HepG2 (cell line): ENCODE measurements at regions not wholly inside any gene's neighbourhood (a gene's known extent, or its start where the extent isn't known, plus 50 kb on each side); places are given as distances from the start of the nearest gene placed in this dataset.

Source experiments
- AKAP8 ChIP-seq: sonication (generic); formaldehyde crosslinking; IDR thresholded peaks from 2 replicates; pipeline ENCODE4 v1.5.1; 2020; ENCODE audit warnings: mild to moderate bottlenecking, missing genetic modification reagents
- LRRFIP1 ChIP-seq: sonication (generic); formaldehyde crosslinking; conservative IDR thresholded peaks from 2 replicates; pipeline ENCODE4 v1.4.0; 2020; ENCODE audit warnings: missing genetic modification reagents
- NFIB ChIP-seq: sonication (generic); formaldehyde crosslinking; IDR thresholded peaks from 2 replicates; pipeline ENCODE4 v1.9.0; 2021; ENCODE audit warnings: missing genetic modification reagents, mild to moderate bottlenecking, borderline replicate concordance
- SRSF4 ChIP-seq: fragments of 200-400 bp; formaldehyde crosslinking; IDR thresholded peaks from one replicate; pipeline ENCODE4 v1.6.1; 2018; ENCODE audit warnings: mild to moderate bottlenecking, low read depth, low read length, moderate library complexity; ENCODE audit not compliant: poor library complexity, severe bottlenecking
- TCF12 ChIP-seq, 2 experiments: fragments of 450-650 bp in 1 of 2; sonication (generic) in 1 of 2; formaldehyde crosslinking in 1 of 2; IDR thresholded peaks; 2 replicates each; pipeline versions ENCODE4 v1.6.1 to v1.8.0; 2017 to 2022; ENCODE audit warnings: antibody characterized with exemption in 1 of 2, mild to moderate bottlenecking in 1 of 2, missing genetic modification reagents in 1 of 2, moderate library complexity in 1 of 2
- ZNF672 ChIP-seq: sonication (generic); formaldehyde crosslinking; IDR thresholded peaks from 2 replicates; pipeline ENCODE4 v1.8.1; 2022; ENCODE audit warnings: missing genetic modification reagents
- TF ChIP-seq, protein P1 (sequence below): sonication (generic); formaldehyde crosslinking; IDR thresholded peaks from 2 replicates; pipeline ENCODE4 v1.4.0; 2020; ENCODE audit warnings: missing genetic modification reagents

- TF ChIP-seq, protein P1, sequence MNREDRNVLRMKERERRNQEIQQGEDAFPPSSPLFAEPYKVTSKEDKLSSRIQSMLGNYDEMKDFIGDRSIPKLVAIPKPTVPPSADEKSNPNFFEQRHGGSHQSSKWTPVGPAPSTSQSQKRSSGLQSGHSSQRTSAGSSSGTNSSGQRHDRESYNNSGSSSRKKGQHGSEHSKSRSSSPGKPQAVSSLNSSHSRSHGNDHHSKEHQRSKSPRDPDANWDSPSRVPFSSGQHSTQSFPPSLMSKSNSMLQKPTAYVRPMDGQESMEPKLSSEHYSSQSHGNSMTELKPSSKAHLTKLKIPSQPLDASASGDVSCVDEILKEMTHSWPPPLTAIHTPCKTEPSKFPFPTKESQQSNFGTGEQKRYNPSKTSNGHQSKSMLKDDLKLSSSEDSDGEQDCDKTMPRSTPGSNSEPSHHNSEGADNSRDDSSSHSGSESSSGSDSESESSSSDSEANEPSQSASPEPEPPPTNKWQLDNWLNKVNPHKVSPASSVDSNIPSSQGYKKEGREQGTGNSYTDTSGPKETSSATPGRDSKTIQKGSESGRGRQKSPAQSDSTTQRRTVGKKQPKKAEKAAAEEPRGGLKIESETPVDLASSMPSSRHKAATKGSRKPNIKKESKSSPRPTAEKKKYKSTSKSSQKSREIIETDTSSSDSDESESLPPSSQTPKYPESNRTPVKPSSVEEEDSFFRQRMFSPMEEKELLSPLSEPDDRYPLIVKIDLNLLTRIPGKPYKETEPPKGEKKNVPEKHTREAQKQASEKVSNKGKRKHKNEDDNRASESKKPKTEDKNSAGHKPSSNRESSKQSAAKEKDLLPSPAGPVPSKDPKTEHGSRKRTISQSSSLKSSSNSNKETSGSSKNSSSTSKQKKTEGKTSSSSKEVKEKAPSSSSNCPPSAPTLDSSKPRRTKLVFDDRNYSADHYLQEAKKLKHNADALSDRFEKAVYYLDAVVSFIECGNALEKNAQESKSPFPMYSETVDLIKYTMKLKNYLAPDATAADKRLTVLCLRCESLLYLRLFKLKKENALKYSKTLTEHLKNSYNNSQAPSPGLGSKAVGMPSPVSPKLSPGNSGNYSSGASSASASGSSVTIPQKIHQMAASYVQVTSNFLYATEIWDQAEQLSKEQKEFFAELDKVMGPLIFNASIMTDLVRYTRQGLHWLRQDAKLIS = no peak
- TF ChIP-seq TCF12 (IDR thresholded peaks at IDR 0.05) = no peak
- TF ChIP-seq TCF12 (CRISPR knock-in tag; IDR thresholded peaks at IDR 0.05) = no peak
- no peak for TF ChIP-seq ZNF672 (CRISPR knock-in tag)
- TF ChIP-seq SRSF4 = no peak
- no peak for TF ChIP-seq NFIB (CRISPR knock-in tag)
- TF ChIP-seq LRRFIP1 (CRISPR knock-in tag) = no peak
- no peak for TF ChIP-seq AKAP8 (CRISPR knock-in tag)
Measured at GRCh38 chr2:200028998-200029397, 73.6 kb downstream of the MAIP1 start (continued).
